ENCODE measurements at regions not wholly inside any gene's neighbourhood (a gene's known extent, or its start where the extent isn't known, plus 50 kb on each side); places are given as distances from the start of the nearest gene placed in this dataset.

- Mint-ChIP-seq H3K4me3 (no peak overlapping the region), H3K36me3 (ENCODE audit: insufficient read depth) (no peaks in the 10 kb centered on the region), H3K4me1 (ENCODE audit: low read depth) (no peaks in the 10 kb centered on the region), H3K27me3 (ENCODE audit: low read depth) (peaks cover 4% of the 10 kb centered on the region), H3K9me3 (no peaks in the 10 kb centered on the region)
- no peak for DNase-seq
- no peak for ATAC-seq
These were observed 275.3 kb downstream of the TEX29 start for GRCh38 chr13:111595791-111596190.

GRCh38 chr13:111597191-111597611 is 276.8 kb downstream of the TEX29 start:
- no peak for DNase-seq
- H3K4me3 Mint-ChIP-seq = no peak overlapping the region
- no peaks in the 10 kb centered on the region for H3K9me3 Mint-ChIP-seq
- no peaks in the 10 kb centered on the region for H3K4me1 Mint-ChIP-seq (ENCODE audit: low read depth)
- ATAC-seq = no peak
- H3K27me3 Mint-ChIP-seq (ENCODE audit: low read depth) = peaks cover 4% of the 10 kb centered on the region
- H3K36me3 Mint-ChIP-seq (ENCODE audit: insufficient read depth) = no peaks in the 10 kb centered on the region

- H3K27me3 Mint-ChIP-seq (ENCODE audit: low read depth) = peaks cover 4% of the 10 kb centered on the region
- ATAC-seq = no peak
- DNase-seq = no peak
- no peaks in the 10 kb centered on the region for H3K9me3 Mint-ChIP-seq
- no peak overlapping the region for H3K4me3 Mint-ChIP-seq
- no peaks in the 10 kb centered on the region for H3K4me1 Mint-ChIP-seq (ENCODE audit: low read depth)
- H3K36me3 Mint-ChIP-seq (ENCODE audit: insufficient read depth) = no peaks in the 10 kb centered on the region
These were observed 277.2 kb downstream of the TEX29 start for GRCh38 chr13:111597618-111598017.

- DNase-seq (no peak), ATAC-seq (no peak)
- Mint-ChIP-seq H3K4me1 (ENCODE audit: low read depth) (no peaks in the 10 kb centered on the region), H3K27me3 (ENCODE audit: low read depth) (peaks cover 4% of the 10 kb centered on the region), H3K4me3 (no peak overlapping the region), H3K9me3 (no peaks in the 10 kb centered on the region), H3K36me3 (ENCODE audit: insufficient read depth) (no peaks in the 10 kb centered on the region)
These were observed 278.3 kb downstream of the TEX29 start for GRCh38 chr13:111598747-111599146.

GRCh38 chr13:111599791-111600190 is 279.3 kb downstream of the TEX29 start:
- Mint-ChIP-seq H3K4me3 (no peak overlapping the region), H3K4me1 (ENCODE audit: low read depth) (no peaks in the 10 kb centered on the region), H3K27me3 (ENCODE audit: low read depth) (peaks cover 4% of the 10 kb centered on the region), H3K36me3 (ENCODE audit: insufficient read depth) (no peaks in the 10 kb centered on the region), H3K9me3 (no peaks in the 10 kb centered on the region)
- DNase-seq (no peak), ATAC-seq (no peak)

- H3K4me1 Mint-ChIP-seq (ENCODE audit: low read depth) = no peaks in the 10 kb centered on the region
- H3K4me3 Mint-ChIP-seq = no peak overlapping the region
- no peaks in the 10 kb centered on the region for H3K36me3 Mint-ChIP-seq (ENCODE audit: insufficient read depth)
- peaks cover 4% of the 10 kb centered on the region for H3K27me3 Mint-ChIP-seq (ENCODE audit: low read depth)
- no peaks in the 10 kb centered on the region for H3K9me3 Mint-ChIP-seq
- ATAC-seq (no peak), DNase-seq (no peak)
These were observed 282.4 kb downstream of the TEX29 start for GRCh38 chr13:111602874-111603273.

GRCh38 chr13:111604097-111604496 is 283.7 kb downstream of the TEX29 start:
- H3K4me3 Mint-ChIP-seq = no peak overlapping the region
- no peaks in the 10 kb centered on the region for H3K4me1 Mint-ChIP-seq (ENCODE audit: low read depth)
- ATAC-seq (no peak), DNase-seq (no peak)
- no peaks in the 10 kb centered on the region for H3K9me3 Mint-ChIP-seq
- H3K36me3 Mint-ChIP-seq (ENCODE audit: insufficient read depth) = no peaks in the 10 kb centered on the region
- H3K27me3 Mint-ChIP-seq (ENCODE audit: low read depth) = peaks cover 3% of the 10 kb centered on the region

GRCh38 chr13:111608556-111608955 is 288.1 kb downstream of the TEX29 start:
- no peak overlapping the region for H3K4me3 Mint-ChIP-seq
- no peak for DNase-seq
- no peak for ATAC-seq
- no peaks in the 10 kb centered on the region for H3K4me1 Mint-ChIP-seq (ENCODE audit: low read depth)
- H3K36me3 Mint-ChIP-seq (ENCODE audit: insufficient read depth) = no peaks in the 10 kb centered on the region
- no peaks in the 10 kb centered on the region for H3K9me3 Mint-ChIP-seq
- H3K27me3 Mint-ChIP-seq (ENCODE audit: low read depth) = peaks cover 3% of the 10 kb centered on the region

GRCh38 chr13:111609631-111610030 is 289.2 kb downstream of the TEX29 start:
- ATAC-seq (no peak), DNase-seq (no peak)
- H3K9me3 Mint-ChIP-seq = no peaks in the 10 kb centered on the region
- peaks cover 3% of the 10 kb centered on the region for H3K27me3 Mint-ChIP-seq (ENCODE audit: low read depth)
- H3K4me3 Mint-ChIP-seq = no peak overlapping the region
- H3K4me1 Mint-ChIP-seq (ENCODE audit: low read depth) = no peaks in the 10 kb centered on the region
- H3K36me3 Mint-ChIP-seq (ENCODE audit: insufficient read depth) = no peaks in the 10 kb centered on the region

- no peaks in the 10 kb centered on the region for H3K9me3 Mint-ChIP-seq
- H3K36me3 Mint-ChIP-seq (ENCODE audit: insufficient read depth) = no peaks in the 10 kb centered on the region
- ATAC-seq (no peak), DNase-seq (no peak)
- no peak overlapping the region for H3K4me3 Mint-ChIP-seq
- H3K27me3 Mint-ChIP-seq (ENCODE audit: low read depth) = peaks cover 3% of the 10 kb centered on the region
- H3K4me1 Mint-ChIP-seq (ENCODE audit: low read depth) = no peaks in the 10 kb centered on the region
These were observed 289.6 kb downstream of the TEX29 start for GRCh38 chr13:111610081-111610480.

- H3K4me3 Mint-ChIP-seq = no peak overlapping the region
- ATAC-seq = no peak
- peaks cover 3% of the 10 kb centered on the region for H3K27me3 Mint-ChIP-seq (ENCODE audit: low read depth)
- H3K4me1 Mint-ChIP-seq (ENCODE audit: low read depth) = no peaks in the 10 kb centered on the region
- no peaks in the 10 kb centered on the region for H3K36me3 Mint-ChIP-seq (ENCODE audit: insufficient read depth)
- no peaks in the 10 kb centered on the region for H3K9me3 Mint-ChIP-seq
- DNase-seq = no peak
These were observed 290.4 kb downstream of the TEX29 start for GRCh38 chr13:111610879-111611278.

- no peaks in the 10 kb centered on the region for H3K9me3 Mint-ChIP-seq
- H3K36me3 Mint-ChIP-seq (ENCODE audit: insufficient read depth) = no peaks in the 10 kb centered on the region
- DNase-seq = no peak
- ATAC-seq = no peak
- no peaks in the 10 kb centered on the region for H3K4me1 Mint-ChIP-seq (ENCODE audit: low read depth)
- peaks cover 3% of the 10 kb centered on the region for H3K27me3 Mint-ChIP-seq (ENCODE audit: low read depth)
- H3K4me3 Mint-ChIP-seq = no peak overlapping the region
These were observed 291.2 kb downstream of the TEX29 start for GRCh38 chr13:111611651-111612050.

- ATAC-seq (no peak), DNase-seq (no peak)
- Mint-ChIP-seq H3K4me1 (ENCODE audit: low read depth) (no peaks in the 10 kb centered on the region), H3K9me3 (no peaks in the 10 kb centered on the region), H3K4me3 (no peak overlapping the region), H3K36me3 (ENCODE audit: insufficient read depth) (no peaks in the 10 kb centered on the region), H3K27me3 (ENCODE audit: low read depth) (peaks cover 3% of the 10 kb centered on the region)
These were observed 292.4 kb downstream of the TEX29 start for GRCh38 chr13:111612886-111613285.

GRCh38 chr13:111614009-111614408 is 293.6 kb downstream of the TEX29 start:
- H3K27me3 Mint-ChIP-seq (ENCODE audit: low read depth) = no peaks in the 10 kb centered on the region
- ATAC-seq (no peak), DNase-seq (no peak)
- no peaks in the 10 kb centered on the region for H3K9me3 Mint-ChIP-seq
- H3K4me1 Mint-ChIP-seq (ENCODE audit: low read depth) = no peaks in the 10 kb centered on the region
- no peaks in the 10 kb centered on the region for H3K36me3 Mint-ChIP-seq (ENCODE audit: insufficient read depth)
- H3K4me3 Mint-ChIP-seq = no peak overlapping the region

- no peaks in the 10 kb centered on the region for H3K27me3 Mint-ChIP-seq (ENCODE audit: low read depth)
- no peaks in the 10 kb centered on the region for H3K36me3 Mint-ChIP-seq (ENCODE audit: insufficient read depth)
- no peaks in the 10 kb centered on the region for H3K4me1 Mint-ChIP-seq (ENCODE audit: low read depth)
- no peaks in the 10 kb centered on the region for H3K9me3 Mint-ChIP-seq
- no peak overlapping the region for H3K4me3 Mint-ChIP-seq
- ATAC-seq (no peak), DNase-seq (no peak)
These were observed 294.2 kb downstream of the TEX29 start for GRCh38 chr13:111614613-111615012.

- DNase-seq (no peak), ATAC-seq (no peak)
- no peaks in the 10 kb centered on the region for H3K4me1 Mint-ChIP-seq (ENCODE audit: low read depth)
- H3K27me3 Mint-ChIP-seq (ENCODE audit: low read depth) = no peaks in the 10 kb centered on the region
- H3K9me3 Mint-ChIP-seq = no peaks in the 10 kb centered on the region
- H3K36me3 Mint-ChIP-seq (ENCODE audit: insufficient read depth) = no peaks in the 10 kb centered on the region
- no peak overlapping the region for H3K4me3 Mint-ChIP-seq
These were observed 295.8 kb downstream of the TEX29 start for GRCh38 chr13:111616203-111616602.

All from activated T-cell treated with anti-CD3 and anti-CD28 coated beads, Interleukin-2, amount 50 U/mL, for 4 hours (primary cell).